Esophagus mucosa (tissue), 1 donor: ENCODE measurements at regions not wholly inside any gene's neighbourhood (a gene's known extent, or its start where the extent isn't known, plus 50 kb on each side); places are given as distances from the start of the nearest gene placed in this dataset.
"Not testable (repeated sequence)": the region's sequence is repeated elsewhere in the genome, so short reads cannot be mapped to it uniquely, and the experiment has no call there.

Experiments
- ATAC-seq: fragments of 200-7000 bp; cut with Tn5 transposase; one replicate; pipeline ENCODE4 v1.9.1; 2020
- donor health status: DM: yes; HTN: yes; CAD: no.

DNA sequence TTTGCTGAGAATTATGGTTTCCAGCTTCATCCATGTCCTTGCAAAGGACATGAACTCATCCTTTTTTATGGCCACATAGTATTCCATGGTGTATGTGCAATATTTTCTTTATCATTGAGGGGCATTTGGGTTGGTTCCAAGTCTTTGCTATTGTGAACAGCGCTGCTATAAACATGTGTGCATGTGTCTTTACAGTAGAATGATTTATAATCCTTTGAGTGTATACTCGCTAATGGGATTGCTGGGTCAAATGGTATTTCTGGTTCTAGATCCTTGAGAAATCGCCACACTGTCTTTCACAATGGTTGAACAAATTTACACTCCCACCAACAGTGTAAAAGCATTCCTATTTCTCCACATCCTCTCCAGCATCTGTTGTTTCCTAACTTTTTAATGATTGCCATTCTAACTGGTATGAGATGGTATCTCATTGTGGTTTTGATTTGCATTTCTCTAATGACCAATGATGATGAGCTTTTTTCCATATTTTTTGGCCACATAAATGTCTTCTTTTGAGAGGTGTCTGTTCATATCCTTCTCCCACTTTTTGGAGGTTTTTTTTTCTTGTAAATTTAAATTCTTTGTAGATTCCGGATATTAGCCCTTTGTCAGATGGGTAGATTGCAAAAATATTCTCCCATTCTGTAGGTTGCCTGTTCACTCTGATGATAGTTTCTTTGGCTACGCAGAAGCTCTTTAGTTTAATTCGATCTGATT is 180.1 kb downstream of the PLPPR4 start:
- ATAC-seq = not testable (repeated sequence)

GRCh38 chr1:99445071-99445470 is 180.8 kb downstream of the PLPPR4 start:
- ATAC-seq = no peak

DNA sequence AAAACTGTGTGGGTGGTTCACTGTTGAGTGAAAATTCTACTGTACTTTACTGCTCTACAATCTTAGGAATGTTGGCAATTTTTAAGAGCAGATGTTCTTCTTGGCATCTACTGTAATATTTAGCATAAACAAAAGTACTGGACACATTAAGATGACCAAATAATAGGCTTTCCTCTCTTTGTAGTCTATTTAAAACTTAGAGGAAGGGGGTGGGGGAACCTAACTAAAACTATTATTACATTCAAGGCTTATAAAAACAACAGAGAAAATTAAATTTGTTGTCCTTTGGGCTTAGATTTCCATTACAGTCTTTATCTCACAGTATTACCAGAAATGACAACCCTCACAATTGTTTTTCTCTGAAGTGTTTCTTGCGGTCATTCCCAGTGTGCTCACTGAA is 181.2 kb downstream of the PLPPR4 start:
- no peak for ATAC-seq

GRCh38 chr1:99447721-99448120 is 183.4 kb downstream of the PLPPR4 start:
- no peak for ATAC-seq

GRCh38 chr1:99455760-99456159 is 190.2 kb upstream of the PALMD start:
- ATAC-seq = no peak

DNA sequence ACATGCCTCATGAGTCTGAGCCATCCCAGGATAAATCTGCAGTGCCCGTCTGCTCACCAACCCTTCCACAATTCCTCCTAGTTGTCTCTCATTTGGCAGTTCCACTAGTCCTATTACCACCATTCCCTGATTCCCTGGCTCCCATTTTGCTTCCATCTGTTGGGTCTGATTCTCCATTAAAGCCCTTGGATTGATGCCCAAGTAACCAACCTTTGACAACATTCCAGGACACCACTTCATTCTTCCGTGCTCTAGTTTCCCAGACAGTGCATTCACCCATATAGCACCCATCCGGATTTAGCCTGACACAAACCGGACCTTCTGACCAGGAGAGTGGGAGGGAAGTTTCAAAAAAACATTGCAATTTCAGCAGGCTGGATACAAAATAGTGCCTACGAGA is 189.4 kb upstream of the PALMD start:
- ATAC-seq = no peak

GRCh38 chr1:99457381-99458165 is 188.3 kb upstream of the PALMD start:
- ATAC-seq = no peak

- ATAC-seq = no peak
Measured at GRCh38 chr1:99461499-99461898, 184.4 kb upstream of the PALMD start.

DNA sequence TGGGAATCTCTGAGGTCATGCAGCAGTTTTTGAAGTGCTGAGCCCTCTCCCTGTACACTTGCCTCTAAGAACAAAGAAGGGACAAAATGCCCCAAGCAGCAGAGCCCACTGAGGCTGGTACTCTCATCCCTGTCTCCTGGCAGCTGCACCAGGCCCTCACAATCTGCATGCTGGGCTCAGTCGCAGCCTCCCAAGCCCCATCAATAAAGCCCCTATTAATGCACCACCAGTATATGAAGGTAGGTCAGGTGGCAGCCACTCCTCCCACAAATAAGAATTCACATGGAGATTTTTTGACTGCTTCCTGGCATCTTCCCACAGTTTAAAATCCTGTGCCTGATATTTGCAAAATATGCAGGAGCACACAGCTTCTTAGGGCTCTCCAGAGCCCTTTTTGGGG is 181.2 kb upstream of the PALMD start:
- ATAC-seq = no peak

GRCh38 chr1:99465176-99465900 is 180.6 kb upstream of the PALMD start:
- peak; percentile 72 for ATAC-seq

DNA sequence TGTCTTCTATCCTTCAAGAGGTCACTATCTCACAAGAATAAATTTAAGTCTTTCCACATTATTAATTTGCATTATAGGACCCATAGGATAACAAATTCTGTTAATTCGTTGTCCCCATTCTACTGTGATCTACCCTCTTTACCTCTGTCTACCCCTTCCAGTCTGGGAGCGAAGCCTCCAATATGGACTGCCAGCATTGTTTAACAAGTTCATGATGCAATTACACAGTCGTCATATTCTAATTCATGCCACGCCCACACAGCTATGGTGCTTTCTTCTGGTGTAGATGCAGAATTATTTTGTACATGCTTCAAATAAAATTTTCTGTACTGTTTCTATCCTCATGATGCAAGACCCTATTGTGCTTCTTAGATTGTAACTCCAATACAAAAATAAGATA is 178.3 kb upstream of the PALMD start:
- ATAC-seq = no peak

DNA sequence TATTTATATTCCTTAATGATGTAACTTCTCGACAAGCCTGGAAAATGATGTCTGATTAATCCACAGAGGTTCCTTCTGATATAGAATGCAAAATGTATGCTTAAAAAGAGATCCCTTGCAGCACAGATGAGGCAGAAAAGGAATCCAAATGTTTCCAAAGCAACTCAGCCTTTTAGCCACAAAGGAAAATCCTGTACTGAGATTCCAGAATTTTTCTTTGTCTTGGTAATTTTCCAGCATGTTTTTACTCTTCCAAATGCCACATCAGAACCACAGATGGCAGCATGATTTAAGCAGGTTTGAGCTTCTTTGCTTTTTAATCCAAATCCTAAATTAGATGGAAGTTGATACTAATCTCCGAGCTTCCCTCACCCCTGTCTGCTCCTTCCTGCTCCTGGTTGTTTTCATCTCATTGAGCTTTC is 176.4 kb upstream of the PALMD start:
- ATAC-seq = no peak

DNA sequence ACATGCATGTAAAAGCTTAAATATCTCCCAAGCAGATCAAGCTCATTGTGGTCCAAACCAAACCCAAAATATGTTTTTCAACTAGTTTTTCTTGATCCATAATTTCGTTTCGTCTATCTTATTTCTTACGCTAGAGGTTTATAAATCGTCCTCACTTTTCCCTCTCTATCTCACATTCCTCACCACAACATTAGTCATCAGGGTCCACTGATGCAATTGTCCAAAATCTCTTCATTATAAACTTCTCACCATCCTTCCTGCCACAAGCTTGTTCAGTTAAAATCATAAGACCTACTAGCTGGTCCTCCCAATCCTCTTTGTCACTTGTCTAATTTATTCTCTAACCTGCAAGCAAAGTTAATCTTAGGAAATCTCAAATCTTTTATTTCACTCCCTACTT is 173.0 kb upstream of the PALMD start:
- ATAC-seq = no peak

DNA sequence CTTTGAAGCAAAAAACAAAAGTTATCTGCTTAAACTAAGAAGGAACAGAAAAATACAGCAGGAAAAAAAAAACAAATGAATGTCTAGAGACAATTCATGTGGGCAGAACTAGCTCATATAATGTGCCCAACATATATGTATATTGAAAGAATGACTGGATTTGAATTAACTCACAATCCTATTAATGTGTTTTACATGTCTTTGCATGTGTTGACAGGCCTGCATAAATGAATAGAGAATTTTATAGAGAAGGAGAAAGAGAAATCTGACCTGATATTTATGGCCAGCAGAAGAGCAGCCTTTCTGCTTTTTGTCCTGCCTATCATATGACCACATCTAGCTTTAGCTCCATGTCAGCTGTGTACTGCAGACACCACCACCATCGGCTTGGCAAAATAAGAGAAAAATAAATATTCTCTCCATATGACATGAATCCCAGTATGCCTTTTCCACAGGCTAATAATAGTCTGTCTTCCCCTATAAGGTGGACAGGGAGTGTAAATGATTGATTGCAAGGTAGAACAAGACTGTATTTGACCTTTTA is 171.5 kb upstream of the PALMD start:
- ATAC-seq = no peak

DNA sequence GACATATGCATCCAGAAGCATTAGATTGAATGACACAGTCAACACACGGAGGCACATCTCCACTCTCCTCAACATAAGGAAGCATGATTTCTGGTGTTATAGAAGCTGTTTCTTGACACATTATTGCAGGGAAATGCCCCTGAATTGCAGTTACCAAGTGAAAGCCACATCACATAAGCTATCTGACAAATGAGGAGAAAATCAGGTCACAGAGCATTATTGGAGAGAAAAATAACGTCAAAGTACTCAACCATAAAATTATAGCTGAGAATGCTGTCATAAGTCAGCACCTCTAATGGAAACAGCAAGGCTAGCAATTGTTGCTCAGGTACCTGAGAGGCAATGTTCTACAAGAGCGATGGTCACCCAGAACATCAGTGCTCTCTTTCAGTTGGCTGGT is 169.9 kb upstream of the PALMD start:
- ATAC-seq = no peak

GRCh38 chr1:99481391-99481996 is 164.4 kb upstream of the PALMD start:
- ATAC-seq = peak; percentile 57

DNA sequence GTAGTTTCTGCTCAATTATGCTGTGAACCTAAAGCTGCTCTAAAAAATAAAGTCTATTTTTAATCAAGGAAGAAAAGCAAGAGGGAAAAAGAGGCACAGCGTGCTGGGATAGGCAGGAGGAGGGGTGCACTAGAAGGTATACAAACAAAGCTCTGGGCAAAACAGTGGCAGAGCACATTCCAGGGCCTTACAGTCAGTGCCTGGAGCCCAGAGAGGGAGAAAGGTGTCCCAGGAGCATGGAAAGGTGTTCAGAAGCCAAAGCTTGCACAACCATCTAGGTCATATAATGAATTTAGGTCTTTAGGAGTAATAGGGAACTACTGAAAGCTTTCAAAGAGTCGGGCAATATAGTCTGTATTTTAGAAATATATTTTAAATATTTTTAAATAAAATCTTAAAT is 163.6 kb upstream of the PALMD start:
- no peak for ATAC-seq

- ATAC-seq = no peak
Measured at GRCh38 chr1:99482750-99483149, 163.2 kb upstream of the PALMD start.

- no peak for ATAC-seq
Measured at GRCh38 chr1:99490031-99490430, 155.9 kb upstream of the PALMD start.

DNA sequence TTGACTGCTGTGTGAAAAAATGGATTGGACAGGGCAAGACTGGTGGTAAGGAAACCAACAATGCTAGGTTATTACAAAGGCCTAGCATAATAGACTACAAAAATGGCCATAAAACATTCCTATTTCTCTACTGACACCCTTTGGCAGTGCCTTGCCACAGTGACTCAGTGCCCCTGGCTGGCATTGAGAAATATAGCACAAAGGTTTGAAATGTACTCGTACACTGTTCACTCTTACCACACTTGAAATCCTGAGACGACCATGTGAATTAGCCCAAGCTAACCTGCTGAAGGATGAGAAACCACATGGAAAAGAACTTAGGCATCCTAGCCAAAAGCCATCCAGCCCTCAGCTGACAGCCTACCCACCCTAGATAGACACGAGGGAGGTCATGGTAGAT is 149.8 kb upstream of the PALMD start:
- peak; percentile 62 for ATAC-seq

DNA sequence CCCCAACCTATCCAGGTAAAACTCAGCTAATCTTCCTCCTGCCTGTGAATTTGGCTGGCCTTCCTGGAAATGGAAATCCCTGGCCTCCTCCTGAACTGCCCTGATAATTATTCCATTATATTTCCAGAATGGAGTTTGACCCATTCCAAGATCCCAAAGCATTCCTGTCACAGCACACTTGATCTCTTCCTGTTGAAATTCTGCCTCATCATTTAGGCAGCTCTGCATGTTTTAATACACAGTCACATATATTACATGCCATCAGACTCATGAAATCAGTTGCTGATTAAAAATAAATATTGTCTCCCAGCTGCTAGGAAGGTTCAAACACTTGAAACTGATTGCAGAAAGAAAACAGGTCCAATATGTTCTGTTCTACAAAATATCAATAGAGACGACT is 148.2 kb upstream of the PALMD start:
- no peak for ATAC-seq

- ATAC-seq = no peak
Measured at GRCh38 chr1:99500541-99500940, 145.4 kb upstream of the PALMD start.

DNA sequence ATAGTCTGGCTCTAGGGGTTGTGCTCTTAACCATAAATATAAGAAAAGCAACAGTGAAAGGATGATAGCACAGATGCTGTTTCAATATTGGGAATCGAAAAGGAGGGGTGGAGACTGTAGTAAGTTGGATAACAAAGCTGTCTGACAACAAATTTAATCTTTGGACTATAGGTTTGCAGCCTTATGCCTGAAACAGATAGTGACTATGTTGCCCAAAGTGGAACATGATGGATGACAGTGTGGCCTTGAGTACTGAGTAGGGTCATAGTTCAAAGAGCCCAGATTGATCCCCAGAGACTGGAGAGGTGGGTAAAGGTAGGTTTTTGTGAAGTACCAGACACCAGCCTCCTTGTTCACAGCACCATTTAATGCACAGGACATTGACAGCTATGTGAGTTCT is 144.0 kb upstream of the PALMD start:
- no peak for ATAC-seq
